Upper lobe of left lung (tissue), 6 donors: ENCODE measurements at regions not wholly inside any gene's neighbourhood (a gene's known extent, or its start where the extent isn't known, plus 50 kb on each side); places are given as distances from the start of the nearest gene placed in this dataset.

Source experiments
- ATAC-seq, 2 donors: fragments of 200-7000 bp; cut with Tn5 transposase; one replicate each; pipeline ENCODE4 v1.9.1; 2022; ENCODE audit warnings: mild to moderate bottlenecking in 2 of 2, moderate library complexity in 2 of 2; ENCODE audit not compliant: low FRiP score in 2 of 2
- DNase-seq, 2 donors: peaks; one replicate each; pipeline ENCODE4 v3.0.0-alpha.2; 2019 to 2020
- H3K27ac ChIP-seq, 4 donors: fragments of 200-600 bp; sonication (generic); one replicate each; pipeline ENCODE4 v1.5.1; 2016 to 2019
- H3K27me3 ChIP-seq, 4 donors: fragments of 200-600 bp; sonication (generic); one replicate each; pipeline ENCODE4 v1.5.1; 2017 to 2019
- H3K36me3 ChIP-seq, 4 donors: fragments of 200-600 bp; sonication (generic); one replicate each; pipeline ENCODE4 v1.5.1; 2016 to 2019
- H3K4me1 ChIP-seq, 4 donors: fragments of 200-600 bp; sonication (generic); one replicate each; pipeline ENCODE4 v1.5.1; 2018 to 2019
- H3K4me3 ChIP-seq, 4 donors: fragments of 200-600 bp; sonication (generic); one replicate each; pipeline ENCODE4 v1.5.1; 2017 to 2019; ENCODE audit warnings: mild to moderate bottlenecking in 2 of 4, moderate library complexity in 1 of 4
- H3K9me3 ChIP-seq, 4 donors: fragments of 200-600 bp; sonication (generic); one replicate each; pipeline ENCODE4 v1.5.1; 2018 to 2019
- CTCF ChIP-seq, 6 experiments: fragments of 450-650 bp in 4 of 6; fragments of 200-600 bp in 2 of 6; sonication (generic) in 2 of 6; IDR thresholded peaks; one replicate each; pipeline ENCODE4 v1.5.1; 2016 to 2019; ENCODE audit warnings: antibody characterized with exemption in 6 of 6
- EP300 ChIP-seq, 4 donors: sonication (generic); formaldehyde crosslinking; IDR thresholded peaks; one replicate each; pipeline ENCODE4 v1.5.1; 2017; ENCODE audit warnings: antibody characterized with exemption in 4 of 4, control low read depth in 2 of 4
- POLR2A ChIP-seq, 4 donors: fragments of 450-650 bp; IDR thresholded peaks; one replicate each; pipeline ENCODE4 v1.5.1; 2016 to 2017; ENCODE audit warnings: antibody characterized with exemption in 4 of 4, mild to moderate bottlenecking in 2 of 4
- POLR2AphosphoS5 ChIP-seq, 2 donors: sonication (generic); formaldehyde crosslinking; IDR thresholded peaks; one replicate each; pipeline ENCODE4 v1.5.1; 2017; ENCODE audit warnings: antibody characterized with exemption in 2 of 2
- WGBS, 2 donors: methylation state at CpG; one replicate each; pipeline ENCODE4 v1.1.5; 2017 to 2018; 5-methylcytosine and 5-hydroxymethylcytosine counted together
- donor health status: DM: no; HTN: no; CAD: no; lungs with moderate emphysema.
- donor health status: DM: no; HTN: yes; CAD: no; lungs with severe emphysema.

GRCh38 chr17:65279456-65279855, 142.3 kb downstream of the RGS9 start:
- no peaks in the 10 kb centered on the region for H3K9me3 ChIP-seq
- TF ChIP-seq POLR2AphosphoS5 (IDR thresholded peaks at IDR 0.05): no peak
- TF ChIP-seq CTCF (IDR thresholded peaks at IDR 0.05): no peak
- no peak for TF ChIP-seq POLR2A (IDR thresholded peaks at IDR 0.05)
- TF ChIP-seq EP300 (IDR thresholded peaks at IDR 0.05): no peak
- H3K4me1 ChIP-seq: peaks cover 0 to 16% (median 4%) of the 10 kb centered on the region in 4 donors
- DNase-seq (no peak), ATAC-seq (no peak)
- no peak overlapping the region for H3K4me3 ChIP-seq
- WGBS, 2 donors: 94 to 95% methylated on average over 2 of the region's 2 CpGs
- no peaks in the 10 kb centered on the region for H3K27me3 ChIP-seq
- no peak overlapping the region for H3K27ac ChIP-seq
- H3K36me3 ChIP-seq: no peaks in the 10 kb centered on the region

GRCh38 chr17:65278820-65279184, 141.6 kb downstream of the RGS9 start:
- no peak for DNase-seq
- WGBS, 2 donors: 72 to 93% methylated on average over 3 to 10 of the region's 10 CpGs
- H3K27ac ChIP-seq: no peak overlapping the region
- no peak for ATAC-seq
- H3K36me3 ChIP-seq: no peaks in the 10 kb centered on the region
- peaks cover 0 to 16% (median 4%) of the 10 kb centered on the region in 4 donors for H3K4me1 ChIP-seq
- no peaks in the 10 kb centered on the region for H3K27me3 ChIP-seq
- TF ChIP-seq CTCF (IDR thresholded peaks at IDR 0.05) (no peak), EP300 (IDR thresholded peaks at IDR 0.05) (no peak), POLR2A (IDR thresholded peaks at IDR 0.05) (no peak), POLR2AphosphoS5 (IDR thresholded peaks at IDR 0.05) (no peak)
- no peaks in the 10 kb centered on the region for H3K9me3 ChIP-seq
- H3K4me3 ChIP-seq: no peak overlapping the region

GRCh38 chr17:65278050-65278819, 141.1 kb downstream of the RGS9 start:
- H3K36me3 ChIP-seq: no peaks in the 10 kb centered on the region
- no peaks in the 10 kb centered on the region for H3K9me3 ChIP-seq
- ATAC-seq: peak; percentile 55 to 70
- peaks cover 0 to 16% (median 4%) of the 10 kb centered on the region in 4 donors for H3K4me1 ChIP-seq
- no peaks in the 10 kb centered on the region for H3K27me3 ChIP-seq
- 48 to 49% methylated on average over 7 to 12 of the region's 12 CpGs for WGBS, 2 donors
- H3K4me3 ChIP-seq: no peak overlapping the region
- no peak overlapping the region for H3K27ac ChIP-seq
- DNase-seq: peak in 1 of 2 donors; percentile 33
- TF ChIP-seq POLR2AphosphoS5 (IDR thresholded peaks at IDR 0.05): no peak
- TF ChIP-seq EP300 (IDR thresholded peaks at IDR 0.05): no peak
- TF ChIP-seq POLR2A (IDR thresholded peaks at IDR 0.05): no peak
- peak; percentile 39 to 79 (median 67) for TF ChIP-seq CTCF (IDR thresholded peaks at IDR 0.05)

- TF ChIP-seq CTCF (IDR thresholded peaks at IDR 0.05) (no peak), EP300 (IDR thresholded peaks at IDR 0.05) (no peak), POLR2AphosphoS5 (IDR thresholded peaks at IDR 0.05) (no peak), POLR2A (IDR thresholded peaks at IDR 0.05) (no peak)
- ATAC-seq (no peak), DNase-seq (no peak)
- Histone ChIP-seq H3K4me3 (no peak overlapping the region), H3K27ac (no peak overlapping the region), H3K9me3 (no peaks in the 10 kb centered on the region), H3K4me1 (peaks cover 0 to 16% (median 4%) of the 10 kb centered on the region in 4 donors), H3K27me3 (no peaks in the 10 kb centered on the region), H3K36me3 (no peaks in the 10 kb centered on the region)
- WGBS, 2 donors: 18 to 27% methylated on average over 10 of the region's 10 CpGs
Measured at GRCh38 chr17:65277576-65277975, 140.4 kb downstream of the RGS9 start.
